Activated CD4-positive, alpha-beta T cell treated with anti-CD3 and anti-CD28 coated beads, Interleukin-2, amount 10 ng/mL, durations not matched to agents 24 days and 14 days (primary cell): ENCODE measurements at regions not wholly inside any gene's neighbourhood (a gene's known extent, or its start where the extent isn't known, plus 50 kb on each side); places are given as distances from the start of the nearest gene placed in this dataset.
A peak's percentile ranks its signal among the peaks of the same experiment; 100 is the strongest.
"Not testable (repeated sequence)": the region's sequence is repeated elsewhere in the genome, so short reads cannot be mapped to it uniquely, and the experiment has no call there.

Experiments
- DNase-seq: peaks from one replicate; pipeline ENCODE4 v3.0.0; 2022
- H3K27ac Mint-ChIP-seq: one replicate; pipeline ENCODE4 v1.8.0; 2022; ENCODE audit warnings: mild to moderate bottlenecking, mixed read lengths
- H3K27me3 Mint-ChIP-seq: one replicate; pipeline ENCODE4 v1.8.0; 2022; ENCODE audit warnings: mixed read lengths
- H3K36me3 Mint-ChIP-seq: one replicate; pipeline ENCODE4 v1.8.0; 2022; ENCODE audit warnings: low read depth, mild to moderate bottlenecking, mixed read lengths
- H3K4me1 Mint-ChIP-seq: one replicate; pipeline ENCODE4 v1.8.0; 2021; ENCODE audit warnings: mixed read lengths
- H3K4me3 Mint-ChIP-seq: one replicate; pipeline ENCODE4 v1.8.0; 2022; ENCODE audit warnings: mild to moderate bottlenecking, moderate library complexity, mixed read lengths
- H3K9me3 Mint-ChIP-seq: one replicate; pipeline ENCODE4 v1.8.0; 2021; ENCODE audit warnings: mixed read lengths
- intact Hi-C: fragments of 100-400 bp; cut with micrococcal nuclease; formaldehyde crosslinking; loops from one replicate; pipeline ENCODE4 v1.15.1; 2023

DNA sequence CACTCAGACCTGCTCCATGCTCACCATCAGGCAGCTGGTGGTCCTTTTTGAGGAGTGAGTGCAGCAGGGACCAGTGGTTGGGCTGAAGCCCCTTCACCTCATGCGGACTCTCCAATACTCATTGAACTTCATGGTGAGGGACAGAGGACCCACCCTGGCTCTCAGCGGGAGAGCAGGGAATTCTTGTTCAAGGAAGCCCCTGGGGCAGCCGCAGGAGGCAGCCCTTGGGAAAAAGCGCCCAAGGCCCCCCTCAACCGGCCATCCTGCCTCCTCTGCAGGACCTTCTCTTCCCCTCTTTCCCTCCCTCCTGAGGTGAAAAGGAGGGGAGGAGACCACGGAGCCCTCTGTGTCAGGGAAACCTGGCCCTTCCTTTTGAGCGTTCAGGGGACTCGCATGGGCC, 4510.9 kb upstream of the OR11H1 start:
- intact Hi-C loops, H3K27ac Mint-ChIP-seq, H3K4me1 Mint-ChIP-seq, H3K4me3 Mint-ChIP-seq, H3K9me3 Mint-ChIP-seq, H3K36me3 Mint-ChIP-seq, H3K27me3 Mint-ChIP-seq: not testable (repeated sequence)
- DNase-seq, result peak; percentile 55

DNA sequence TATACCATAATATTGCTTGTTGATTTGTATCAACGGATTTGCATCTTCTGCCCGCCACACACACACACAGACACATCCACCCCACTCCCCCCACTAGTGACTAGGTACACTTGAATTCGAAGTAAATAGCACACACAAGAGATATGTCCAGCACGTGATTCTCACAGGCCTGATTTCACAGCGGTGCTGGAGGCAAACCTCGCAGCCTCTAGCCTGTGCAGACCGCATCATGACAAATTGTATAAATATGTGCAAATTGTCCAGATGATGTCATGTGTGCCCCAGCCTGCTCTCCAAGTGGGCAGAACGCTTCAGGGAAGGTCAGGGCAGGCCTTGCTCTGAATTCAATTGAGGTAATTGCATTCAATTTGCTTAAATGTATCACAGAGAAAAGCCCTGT, 4507.5 kb upstream of the OR11H1 start:
- H3K4me1 Mint-ChIP-seq, DNase-seq, H3K36me3 Mint-ChIP-seq, H3K4me3 Mint-ChIP-seq, intact Hi-C loops, H3K9me3 Mint-ChIP-seq, H3K27ac Mint-ChIP-seq, H3K27me3 Mint-ChIP-seq: not testable (repeated sequence)

DNA sequence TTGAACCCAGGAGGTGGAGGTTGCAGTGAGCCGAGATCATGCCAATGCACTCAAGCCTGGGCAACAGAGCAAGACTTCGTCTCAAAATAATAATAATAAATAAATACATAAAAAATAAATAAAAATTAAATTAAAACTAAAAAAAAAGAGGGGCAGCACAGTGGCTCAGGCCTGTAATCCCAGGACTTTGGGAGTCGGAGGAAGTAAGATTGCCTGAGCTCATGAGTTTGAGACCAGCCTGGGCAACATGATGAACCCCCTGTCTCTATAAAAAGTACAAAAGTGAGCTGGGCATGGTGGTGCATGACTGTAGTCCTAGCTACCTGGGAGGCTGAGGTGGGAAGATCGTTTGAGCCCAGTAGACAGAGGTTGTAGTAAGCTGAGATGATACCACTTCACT, 4501.5 kb upstream of the OR11H1 start:
- H3K4me1 Mint-ChIP-seq, H3K4me3 Mint-ChIP-seq, DNase-seq, H3K27ac Mint-ChIP-seq, intact Hi-C loops, H3K36me3 Mint-ChIP-seq, H3K27me3 Mint-ChIP-seq: not testable (repeated sequence)
- H3K9me3 Mint-ChIP-seq, result peaks cover 24% of the 10 kb centered on the region

DNA sequence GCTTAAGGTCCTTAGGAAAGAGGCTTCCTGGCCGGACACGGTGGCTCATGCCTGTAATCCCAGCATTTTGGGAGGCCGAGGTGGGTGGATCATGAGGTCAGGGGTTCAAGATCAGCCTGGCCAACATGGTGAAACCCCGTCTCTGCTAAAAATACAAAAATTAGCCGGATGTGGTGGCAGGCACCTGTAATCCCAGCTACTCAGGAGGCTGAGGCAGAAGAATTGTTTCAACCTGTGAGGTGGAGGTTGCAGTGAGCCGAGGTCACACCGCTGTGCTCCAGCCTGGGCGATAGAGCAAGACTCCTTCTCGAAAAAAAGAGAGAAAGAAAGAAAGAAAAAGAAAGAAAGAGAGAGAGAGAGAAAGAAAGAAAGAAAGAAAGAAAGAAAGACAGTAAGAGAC, 4500.9 kb upstream of the OR11H1 start:
- H3K27me3 Mint-ChIP-seq, H3K27ac Mint-ChIP-seq, H3K4me3 Mint-ChIP-seq, H3K4me1 Mint-ChIP-seq, H3K36me3 Mint-ChIP-seq, intact Hi-C loops: not testable (repeated sequence)
- DNase-seq, result peak; percentile 55
- peaks cover 30% of the 10 kb centered on the region for H3K9me3 Mint-ChIP-seq

DNA sequence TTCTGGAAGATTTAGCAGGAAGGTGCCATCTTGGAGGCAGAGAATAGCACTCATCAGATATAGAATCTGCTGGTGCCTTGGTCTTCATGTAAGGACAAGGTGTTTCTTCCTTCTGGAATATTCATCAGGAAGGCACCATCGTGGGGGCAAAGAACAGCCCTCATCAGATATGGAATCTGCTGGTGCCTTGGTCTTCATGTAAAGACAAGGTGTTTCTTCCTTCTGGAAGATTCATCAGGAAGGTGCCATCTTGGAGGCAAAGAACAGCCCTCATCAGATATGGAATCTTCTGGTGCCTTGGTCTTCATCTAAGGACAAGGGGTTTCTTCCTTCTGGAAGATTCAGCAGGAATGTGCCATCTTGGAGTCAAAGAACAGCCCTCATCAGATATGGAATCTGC, 4500.5 kb upstream of the OR11H1 start:
- H3K4me1 Mint-ChIP-seq, H3K36me3 Mint-ChIP-seq, H3K27ac Mint-ChIP-seq, intact Hi-C loops, H3K27me3 Mint-ChIP-seq, H3K4me3 Mint-ChIP-seq: not testable (repeated sequence)
- peaks cover 31% of the 10 kb centered on the region for H3K9me3 Mint-ChIP-seq
- peak; percentile 53 for DNase-seq

DNA sequence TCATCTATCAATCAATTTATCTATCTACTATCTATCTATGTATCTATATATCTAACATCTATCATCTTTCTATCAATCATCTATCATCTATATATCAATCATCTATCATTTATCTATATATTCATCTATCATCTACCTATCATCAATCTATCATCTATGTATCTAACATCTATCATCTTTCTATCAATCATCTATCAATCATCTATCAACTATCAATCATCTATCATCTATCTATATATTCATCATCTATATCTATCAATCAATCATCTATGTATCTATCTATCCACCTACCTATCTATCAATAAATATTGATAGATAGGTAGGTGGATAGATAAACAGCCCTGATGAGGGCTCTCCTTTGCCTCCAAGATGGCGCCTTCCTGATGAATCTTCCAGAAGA, 4499.8 kb upstream of the OR11H1 start:
- H3K27me3 Mint-ChIP-seq, H3K27ac Mint-ChIP-seq, DNase-seq, H3K4me3 Mint-ChIP-seq, H3K4me1 Mint-ChIP-seq, H3K36me3 Mint-ChIP-seq, intact Hi-C loops: not testable (repeated sequence)
- peaks cover 31% of the 10 kb centered on the region for H3K9me3 Mint-ChIP-seq

DNA sequence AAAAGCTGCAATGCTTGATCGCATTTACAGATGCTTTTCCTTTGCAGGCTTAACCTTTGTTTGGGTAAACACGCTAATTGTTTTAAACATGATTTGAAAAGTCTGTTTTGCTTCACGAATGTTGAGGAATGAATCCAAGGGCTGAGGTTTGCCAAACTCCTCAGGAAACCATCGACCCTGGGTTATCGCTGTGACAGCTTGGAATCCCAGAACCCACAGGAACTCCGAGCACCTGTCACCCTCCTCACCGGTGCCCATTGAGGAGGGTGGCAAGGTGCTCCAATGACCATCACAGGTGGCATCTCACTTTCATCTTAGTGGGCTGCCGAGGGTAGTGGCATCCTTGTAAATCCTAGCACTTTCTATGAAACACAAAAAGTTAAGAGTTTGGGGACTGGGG, 4498.5 kb upstream of the OR11H1 start:
- peak; percentile 54 for DNase-seq
- H3K4me1 Mint-ChIP-seq, H3K36me3 Mint-ChIP-seq, intact Hi-C loops, H3K27me3 Mint-ChIP-seq, H3K27ac Mint-ChIP-seq, H3K4me3 Mint-ChIP-seq: not testable (repeated sequence)
- peaks cover 34% of the 10 kb centered on the region for H3K9me3 Mint-ChIP-seq

DNA sequence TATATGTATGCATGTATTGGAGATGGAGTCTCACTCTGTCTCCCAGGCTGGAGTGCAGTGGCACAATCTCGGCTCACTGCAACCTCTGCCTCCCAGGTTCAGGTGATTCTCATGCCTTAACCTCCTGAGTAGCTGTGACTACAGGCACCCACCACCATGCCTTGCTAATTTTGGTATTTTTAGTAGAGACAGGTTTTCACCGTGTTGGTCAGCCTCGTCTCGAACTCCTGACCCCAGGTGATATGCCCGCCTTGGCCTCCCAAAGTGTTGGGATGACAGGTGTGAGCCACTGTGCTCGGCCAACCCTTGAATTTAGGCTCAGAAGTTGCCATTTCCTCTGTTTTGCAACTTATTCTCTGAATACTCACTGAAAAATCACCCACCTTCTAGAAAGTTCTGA, 4498.0 kb upstream of the OR11H1 start:
- peaks cover 39% of the 10 kb centered on the region for H3K9me3 Mint-ChIP-seq
- H3K4me1 Mint-ChIP-seq, H3K27me3 Mint-ChIP-seq, intact Hi-C loops, H3K4me3 Mint-ChIP-seq, H3K27ac Mint-ChIP-seq, H3K36me3 Mint-ChIP-seq: not testable (repeated sequence)
- peak; percentile 60 for DNase-seq

DNA sequence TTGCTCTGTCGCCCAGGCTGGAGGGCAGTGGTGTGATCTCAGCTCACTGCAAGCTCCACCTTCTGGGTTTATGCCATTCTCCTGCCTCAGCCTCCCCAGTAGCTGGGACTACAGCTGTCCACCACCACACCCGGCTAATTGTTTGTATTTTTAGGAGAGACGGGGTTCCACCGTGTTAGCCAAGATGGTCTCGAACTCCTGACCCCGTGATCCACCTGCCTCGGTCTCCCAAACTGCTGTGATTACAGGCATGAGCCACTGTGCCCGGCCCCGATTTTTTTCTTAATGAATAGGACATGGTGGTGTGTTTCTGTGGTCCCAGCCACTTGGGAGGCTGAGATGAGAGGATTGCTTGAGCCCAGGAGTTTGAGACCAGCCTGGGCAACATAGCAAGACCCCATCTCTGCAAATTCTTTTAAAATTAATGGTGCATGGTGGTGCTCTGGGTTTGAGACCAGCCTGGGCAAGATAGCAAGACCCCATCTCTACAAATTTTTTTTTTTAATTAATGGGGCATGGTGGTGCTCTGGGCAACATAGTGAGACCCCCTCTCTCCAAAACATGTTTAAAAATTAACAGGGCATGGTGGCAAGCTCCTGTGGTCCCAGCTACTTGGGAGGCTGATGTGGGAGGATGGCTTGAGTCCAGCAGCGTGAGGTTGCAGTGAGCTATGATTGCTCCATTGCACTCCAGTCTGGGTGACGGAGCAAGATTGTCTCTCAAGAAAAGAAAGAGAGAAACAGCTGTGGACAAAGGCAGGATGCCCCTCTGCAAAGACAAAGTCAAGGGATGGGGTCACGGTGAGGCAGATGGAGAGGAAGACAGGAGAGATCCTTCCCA, 4497.2 kb upstream of the OR11H1 start:
- H3K27me3 Mint-ChIP-seq, H3K4me3 Mint-ChIP-seq, H3K4me1 Mint-ChIP-seq, intact Hi-C loops, H3K27ac Mint-ChIP-seq: not testable (repeated sequence)
- Mint-ChIP-seq H3K36me3 (peaks cover 10% of the 10 kb centered on the region), H3K9me3 (peaks cover 39% of the 10 kb centered on the region)
- peak; percentile 53 for DNase-seq

DNA sequence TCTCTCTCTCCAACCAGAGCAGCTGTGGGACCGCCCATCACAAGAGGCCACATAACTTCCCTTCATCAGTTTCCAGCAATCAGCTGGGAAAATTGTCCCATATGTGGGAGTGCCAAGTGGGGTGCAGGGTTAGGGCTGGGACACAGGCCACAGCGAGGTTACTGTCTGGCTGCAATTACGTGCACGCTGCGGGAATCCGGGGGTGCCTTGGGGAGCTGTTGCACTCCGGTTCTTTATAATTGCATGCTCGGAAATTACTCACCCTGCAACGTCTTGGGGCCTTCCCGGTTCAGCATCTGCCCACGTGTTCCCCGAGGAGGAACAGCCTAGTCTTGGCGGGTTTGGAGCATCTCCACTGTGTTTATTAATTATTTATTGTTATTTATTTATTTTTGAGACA, 4495.9 kb upstream of the OR11H1 start:
- DNase-seq, result peak; percentile 53
- H3K27ac Mint-ChIP-seq, intact Hi-C loops, H3K4me3 Mint-ChIP-seq, H3K4me1 Mint-ChIP-seq, H3K27me3 Mint-ChIP-seq: not testable (repeated sequence)
- Mint-ChIP-seq H3K36me3 (peaks cover 10% of the 10 kb centered on the region), H3K9me3 (peaks cover 46% of the 10 kb centered on the region)

DNA sequence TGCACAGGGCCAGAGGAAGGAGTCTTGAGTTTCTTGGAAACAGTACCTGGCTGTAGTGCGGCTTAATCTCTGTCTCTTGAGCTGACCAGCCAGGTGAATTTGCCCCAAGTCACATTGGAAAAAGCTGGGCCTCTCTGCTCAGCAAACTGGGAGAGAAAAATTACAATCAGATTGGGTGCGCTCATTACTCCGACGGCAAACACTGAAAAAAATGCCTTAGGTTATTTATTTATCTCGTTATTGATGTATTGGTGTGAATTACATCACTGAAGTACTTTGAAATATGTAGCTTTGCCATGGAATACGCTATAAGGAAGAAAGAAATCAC, 4493.4 kb upstream of the OR11H1 start:
- intact Hi-C loops, H3K4me1 Mint-ChIP-seq, H3K27ac Mint-ChIP-seq, H3K4me3 Mint-ChIP-seq, H3K27me3 Mint-ChIP-seq: not testable (repeated sequence)
- peaks cover 50% of the 10 kb centered on the region for H3K9me3 Mint-ChIP-seq
- peaks cover 10% of the 10 kb centered on the region for H3K36me3 Mint-ChIP-seq
- DNase-seq, result peak; percentile 54

DNA sequence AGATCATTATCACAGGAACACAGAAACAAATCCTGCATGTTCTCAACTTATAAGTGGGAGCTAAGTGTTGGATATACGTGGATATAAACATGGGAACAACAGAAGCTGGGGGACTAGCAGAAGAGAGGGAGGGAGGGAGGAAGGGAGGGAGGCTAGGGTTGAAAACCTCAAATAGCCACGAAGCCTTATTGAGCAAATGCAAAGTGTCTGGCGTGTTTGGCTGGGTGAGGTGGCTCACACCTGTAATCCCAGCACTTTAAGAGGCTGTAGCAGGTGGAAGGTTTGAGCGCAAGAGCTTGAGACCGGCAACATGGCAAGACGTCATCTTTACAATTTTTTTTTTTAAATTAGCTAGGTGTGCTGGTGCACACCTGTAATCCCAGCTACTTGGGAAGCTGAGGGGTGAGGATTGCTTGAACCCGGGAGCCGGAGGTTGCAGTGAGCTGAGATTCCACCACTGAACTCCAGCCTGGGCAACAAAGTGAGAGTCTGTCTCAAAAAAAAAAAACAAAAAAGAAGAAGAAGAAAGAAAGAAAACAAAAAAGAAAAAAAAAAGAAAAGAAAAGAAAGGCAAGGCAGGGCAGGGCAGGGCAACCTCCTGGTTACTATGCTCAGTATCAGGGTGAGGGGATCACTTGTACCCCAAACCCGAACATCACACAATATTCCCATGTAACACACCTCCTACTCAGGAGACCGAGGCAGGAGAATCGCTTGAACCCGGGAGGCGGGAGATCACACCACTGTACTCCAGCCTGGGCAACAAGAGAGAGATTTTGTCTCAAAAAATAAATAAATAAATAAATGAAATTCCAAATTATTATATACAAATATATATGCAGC, 4492.7 kb upstream of the OR11H1 start:
- H3K4me1 Mint-ChIP-seq, H3K4me3 Mint-ChIP-seq, intact Hi-C loops, H3K27ac Mint-ChIP-seq, H3K27me3 Mint-ChIP-seq: not testable (repeated sequence)
- peaks cover 10% of the 10 kb centered on the region for H3K36me3 Mint-ChIP-seq
- H3K9me3 Mint-ChIP-seq, result peaks cover 50% of the 10 kb centered on the region
- peak; percentile 51 for DNase-seq

DNA sequence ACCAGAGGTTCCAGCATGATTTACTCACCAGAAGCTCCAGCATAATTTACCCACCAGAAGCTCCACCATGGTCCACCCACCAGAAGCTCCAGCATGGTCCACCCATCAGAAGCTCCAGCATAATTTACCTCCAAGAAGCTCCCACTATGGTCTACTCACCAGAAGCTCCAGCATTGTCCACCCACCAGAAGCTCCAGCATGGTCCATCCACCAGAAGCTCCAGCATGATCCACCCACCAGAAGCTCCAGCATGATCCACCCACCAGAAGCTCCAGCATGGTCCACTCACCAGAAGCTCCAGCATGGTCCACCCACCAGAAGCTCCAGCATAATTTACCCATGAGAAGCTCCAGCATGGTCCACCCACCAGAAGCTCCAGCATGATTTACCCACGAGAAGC, 4490.7 kb upstream of the OR11H1 start:
- H3K36me3 Mint-ChIP-seq, H3K4me1 Mint-ChIP-seq, DNase-seq, H3K4me3 Mint-ChIP-seq, intact Hi-C loops, H3K27me3 Mint-ChIP-seq, H3K27ac Mint-ChIP-seq: not testable (repeated sequence)
- peaks cover 51% of the 10 kb centered on the region for H3K9me3 Mint-ChIP-seq

DNA sequence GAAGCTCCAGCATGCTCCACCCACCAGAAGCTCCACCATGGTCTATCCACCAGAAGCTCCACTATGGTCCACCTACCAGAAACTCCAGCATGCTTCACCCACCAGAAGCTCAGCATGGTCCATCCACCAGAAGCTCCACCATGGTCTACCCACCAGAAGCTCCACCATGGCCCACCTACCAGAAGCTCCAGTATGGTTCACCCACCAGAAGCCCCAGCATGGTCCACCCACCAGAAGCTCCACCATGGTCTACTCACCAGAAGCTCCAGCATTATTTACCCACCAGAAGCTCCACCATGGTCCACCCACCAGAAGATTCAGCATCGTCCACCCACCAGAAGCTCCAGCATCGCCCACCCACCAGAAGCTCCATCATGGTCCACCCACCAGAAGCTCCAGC, 4490.2 kb upstream of the OR11H1 start:
- H3K36me3 Mint-ChIP-seq, H3K27me3 Mint-ChIP-seq, H3K27ac Mint-ChIP-seq, H3K4me3 Mint-ChIP-seq, intact Hi-C loops, H3K4me1 Mint-ChIP-seq: not testable (repeated sequence)
- peak; percentile 56 for DNase-seq
- peaks cover 51% of the 10 kb centered on the region for H3K9me3 Mint-ChIP-seq
